NB4 (cell line): ENCODE measurements at regions not wholly inside any gene's neighbourhood (a gene's known extent, or its start where the extent isn't known, plus 50 kb on each side); places are given as distances from the start of the nearest gene placed in this dataset.
A peak's percentile ranks its signal among the peaks of the same experiment; 100 is the strongest.

Experiments used
- DNase-seq: peaks from one replicate; pipeline ENCODE4 v3.0.0; 2010; ENCODE audit warnings: low read depth
- H3K4me3 ChIP-seq: one replicate; pipeline ENCODE4 v1.5.1; 2011; ENCODE audit warnings: mild to moderate bottlenecking, low read depth, low read length, moderate library complexity
- CTCF ChIP-seq: IDR thresholded peaks from one replicate; pipeline ENCODE4 v1.5.1; 2012; ENCODE audit warnings: low read depth, low read length
- MAX ChIP-seq: IDR thresholded peaks from 2 replicates; pipeline ENCODE4 v1.6.1; 2011; ENCODE audit warnings: low read depth, low read length
- MYC ChIP-seq: IDR thresholded peaks from 2 replicates; pipeline ENCODE4 v1.6.1; 2011; ENCODE audit warnings: low read depth, low read length
- POLR2A ChIP-seq: IDR thresholded peaks from 2 replicates; pipeline ENCODE4 v1.6.1; 2011; ENCODE audit warnings: mild to moderate bottlenecking; ENCODE audit not compliant: insufficient read length; ENCODE audit errors: extremely low read depth

GRCh38 chr5:35383041-35383440 is 152.8 kb upstream of the PRLR start:
- no peak for TF ChIP-seq CTCF
- no peak for TF ChIP-seq MYC
- TF ChIP-seq MAX, result no peak
- TF ChIP-seq POLR2A, result no peak

GRCh38 chr5:35377653-35378052 is 147.4 kb upstream of the PRLR start:
- DNase-seq, result no peak
- H3K4me3 ChIP-seq, result no peak overlapping the region
- TF ChIP-seq MYC (no peak), MAX (peak; percentile 92)

More at GRCh38 chr5:35383041-35383440, 152.8 kb upstream of the PRLR start:
- no peak overlapping the region for H3K4me3 ChIP-seq
- DNase-seq, result no peak

GRCh38 chr5:35374584-35374983 is 144.3 kb upstream of the PRLR start:
- TF ChIP-seq CTCF (no peak), POLR2A (no peak), MAX (no peak), MYC (no peak)
- no peak for DNase-seq
- no peak overlapping the region for H3K4me3 ChIP-seq

- no peak overlapping the region for H3K4me3 ChIP-seq
- TF ChIP-seq MYC (no peak), POLR2A (no peak), CTCF (no peak), MAX (no peak)
- DNase-seq, result no peak
These were observed 143.0 kb upstream of the PRLR start for GRCh38 chr5:35373249-35373648.

- no peak overlapping the region for H3K4me3 ChIP-seq
- TF ChIP-seq MAX (no peak), CTCF (no peak), MYC (no peak), POLR2A (no peak)
- DNase-seq, result no peak
These were observed 142.2 kb upstream of the PRLR start for GRCh38 chr5:35372482-35372881.

- no peak for TF ChIP-seq MAX
- no peak for TF ChIP-seq CTCF
- no peak for TF ChIP-seq POLR2A
- no peak for TF ChIP-seq MYC
- no peak overlapping the region for H3K4me3 ChIP-seq
- DNase-seq, result no peak
These were observed 141.7 kb upstream of the PRLR start for GRCh38 chr5:35371951-35372426.
